IPS DF 6.9 (cell line): ENCODE measurements at regions not wholly inside any gene's neighbourhood (a gene's known extent, or its start where the extent isn't known, plus 50 kb on each side); places are given as distances from the start of the nearest gene placed in this dataset.

ENCODE experiments used
- DNase-seq: peaks from one replicate; pipeline ENCODE4 v3.0.0-alpha.2; 2013; ENCODE audit warnings: low read depth, low spot score
- H3K27ac ChIP-seq: one replicate; pipeline ENCODE4 v1.5.1; 2013; ENCODE audit warnings: low read length, control low read depth
- H3K27me3 ChIP-seq: 2 replicates; pipeline ENCODE4 v1.6.1; 2013; ENCODE audit warnings: mild to moderate bottlenecking, low read length; ENCODE audit not compliant: control insufficient read depth, insufficient read depth
- H3K36me3 ChIP-seq: 2 replicates; pipeline ENCODE4 v1.6.1; 2013; ENCODE audit warnings: low read length; ENCODE audit not compliant: control insufficient read depth, insufficient read depth
- H3K4me1 ChIP-seq: 2 replicates; pipeline ENCODE4 v1.6.1; 2013; ENCODE audit warnings: low read length; ENCODE audit not compliant: control insufficient read depth, insufficient read depth
- H3K4me3 ChIP-seq: 2 replicates; pipeline ENCODE4 v1.5.1; 2013; ENCODE audit warnings: mild to moderate bottlenecking, low read length
- H3K9me3 ChIP-seq: 2 replicates; pipeline ENCODE4 v1.6.1; 2013; ENCODE audit warnings: low read length, inconsistent platforms; ENCODE audit not compliant: control insufficient read depth, insufficient read depth
- WGBS: extraction: QIAGEN DNeasy Blood & Tissue Kit; methylation state at CpG from one replicate; pipeline ENCODE4 v1.1.7; 2013; ENCODE audit warnings: mixed read lengths, missing lambda C conversion rate; ENCODE audit not compliant: insufficient read length, insufficient coverage; 5-methylcytosine and 5-hydroxymethylcytosine counted together

DNA sequence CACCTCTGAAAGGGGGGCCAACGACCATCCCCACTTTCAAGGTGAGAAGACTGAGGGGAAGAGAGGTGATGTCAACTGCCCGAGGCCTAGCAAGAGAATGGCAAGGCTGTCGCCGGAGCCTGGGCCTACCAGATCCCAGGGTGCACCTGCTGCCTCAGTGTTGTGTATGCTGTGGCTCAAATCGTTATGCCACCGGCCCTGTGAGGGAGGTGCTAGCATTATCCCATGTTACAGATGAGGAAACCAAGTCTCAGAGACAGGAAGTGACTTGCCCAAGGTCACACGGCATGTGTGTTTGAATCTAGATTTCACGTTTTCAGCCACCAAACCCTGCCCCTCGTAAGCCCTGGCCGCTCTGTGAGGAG lies 152.5 kb downstream of the CEBPB start:
- no CpG with 5 or more reads among the region's 10 CpGs for WGBS
- H3K36me3 ChIP-seq = no peaks in the 10 kb centered on the region

GRCh38 chr20:50343490-50344179 lies 153.0 kb downstream of the CEBPB start:
- no peaks in the 10 kb centered on the region for H3K9me3 ChIP-seq
- DNase-seq = no peak
- no peak overlapping the region for H3K4me3 ChIP-seq
- no peak overlapping the region for H3K27ac ChIP-seq
- H3K27me3 ChIP-seq = no peaks in the 10 kb centered on the region
- WGBS = no CpG with 5 or more reads among the region's 25 CpGs
- H3K4me1 ChIP-seq = no peaks in the 10 kb centered on the region
- H3K36me3 ChIP-seq = no peaks in the 10 kb centered on the region

More for the DNA sequence above, 152.5 kb downstream of the CEBPB start:
- Histone ChIP-seq H3K27ac (no peak overlapping the region), H3K27me3 (no peaks in the 10 kb centered on the region), H3K9me3 (no peaks in the 10 kb centered on the region), H3K4me1 (no peaks in the 10 kb centered on the region), H3K4me3 (no peak overlapping the region)
- DNase-seq = no peak

DNA sequence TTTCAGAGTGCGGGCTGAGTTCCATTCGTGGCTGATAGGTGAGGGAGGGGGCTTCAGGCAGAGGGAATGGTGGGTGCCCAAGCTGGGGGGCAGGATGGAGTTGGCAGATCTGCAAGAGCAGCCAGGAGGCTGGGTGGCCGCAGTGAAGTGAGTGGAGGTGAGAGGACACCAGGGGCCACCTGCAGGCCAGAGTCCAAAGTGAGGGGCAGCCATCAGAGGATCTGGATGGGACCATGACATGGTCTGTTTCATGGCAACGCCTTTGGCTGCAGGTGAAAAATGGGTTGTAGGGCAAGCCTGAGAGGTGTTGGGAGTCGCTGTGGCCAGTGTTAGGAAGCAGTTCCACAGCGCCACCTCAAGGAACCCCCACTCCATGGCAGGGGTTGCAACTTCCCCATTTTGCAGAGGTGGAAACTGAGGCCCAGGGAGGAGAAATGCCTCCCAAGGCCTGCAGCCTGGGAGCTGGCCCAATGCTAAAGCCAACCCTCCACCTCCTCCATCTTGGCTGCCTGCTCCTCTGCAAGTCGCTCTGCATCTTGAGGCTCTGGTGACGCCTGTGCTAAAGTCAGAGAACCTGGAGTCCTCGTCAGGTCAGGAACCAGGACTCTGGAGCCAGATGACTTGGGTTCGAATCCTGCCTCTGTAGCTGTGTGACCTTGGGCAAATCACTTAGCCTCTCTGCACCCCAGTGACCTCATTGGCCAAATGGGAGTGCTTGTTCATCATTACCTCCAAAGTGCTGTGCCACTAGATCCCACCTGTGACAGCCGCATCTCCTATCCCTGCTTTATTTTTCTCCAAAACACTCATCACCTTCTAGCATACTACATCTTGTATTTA lies 153.8 kb downstream of the CEBPB start:
- no peak for DNase-seq
- H3K4me3 ChIP-seq = no peak overlapping the region
- no peaks in the 10 kb centered on the region for H3K9me3 ChIP-seq
- H3K36me3 ChIP-seq = no peaks in the 10 kb centered on the region
- no CpG with 5 or more reads among the region's 11 CpGs for WGBS
- H3K4me1 ChIP-seq = no peaks in the 10 kb centered on the region
- no peak overlapping the region for H3K27ac ChIP-seq
- H3K27me3 ChIP-seq = no peaks in the 10 kb centered on the region

- H3K36me3 ChIP-seq = no peaks in the 10 kb centered on the region
- no peak for DNase-seq
- no peak overlapping the region for H3K27ac ChIP-seq
- H3K27me3 ChIP-seq = no peaks in the 10 kb centered on the region
- WGBS = no CpG with 5 or more reads among the region's 6 CpGs
- H3K9me3 ChIP-seq = no peaks in the 10 kb centered on the region
- no peaks in the 10 kb centered on the region for H3K4me1 ChIP-seq
- H3K4me3 ChIP-seq = no peak overlapping the region
These were observed 155.2 kb downstream of the CEBPB start for GRCh38 chr20:50345712-50346373.

DNA sequence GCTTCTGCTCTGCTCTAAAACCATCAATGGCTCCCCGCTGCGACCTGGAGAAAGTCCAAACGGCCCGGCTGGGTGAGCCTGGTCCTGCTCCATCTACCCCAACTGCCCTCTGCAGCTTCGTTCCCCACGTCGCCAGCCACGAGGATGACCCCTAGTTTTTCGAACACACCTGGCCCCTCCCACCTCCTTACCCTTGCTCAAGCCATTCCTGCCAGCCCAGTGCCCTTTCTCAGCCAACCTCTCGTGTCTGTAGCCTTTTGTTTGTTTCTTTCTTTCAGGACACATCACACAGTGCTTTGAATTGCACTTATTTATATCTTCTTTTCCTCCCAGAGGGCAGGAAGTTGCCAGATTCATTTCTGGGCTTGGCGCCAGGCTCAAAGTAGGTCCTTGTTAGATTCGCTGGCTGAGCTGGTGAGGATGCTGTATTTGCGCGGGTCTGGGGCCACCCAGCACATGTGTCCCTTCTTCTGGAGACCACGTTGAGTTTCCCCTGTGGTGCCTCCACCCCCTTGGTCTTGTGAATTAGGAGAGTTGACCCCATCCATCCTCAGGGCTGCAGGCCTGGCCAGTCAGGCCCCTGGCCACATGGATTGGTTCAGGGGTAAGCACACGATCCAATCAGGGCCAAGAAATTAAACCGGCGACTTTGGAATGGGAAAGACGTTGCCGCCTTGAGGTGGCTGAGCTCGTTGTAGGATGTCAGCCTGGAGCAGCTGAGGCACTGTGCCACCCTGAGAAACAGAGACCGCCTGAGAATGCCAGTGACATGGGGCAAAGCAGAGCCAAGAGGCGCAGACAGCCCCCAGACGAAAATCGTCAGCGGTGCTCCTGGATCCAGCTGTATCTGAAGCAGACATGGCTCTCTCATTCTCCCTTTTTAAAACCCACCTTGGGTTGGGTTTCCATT lies 156.0 kb downstream of the CEBPB start:
- Histone ChIP-seq H3K4me3 (no peak overlapping the region), H3K4me1 (no peaks in the 10 kb centered on the region), H3K27me3 (no peaks in the 10 kb centered on the region), H3K36me3 (no peaks in the 10 kb centered on the region), H3K27ac (no peak overlapping the region), H3K9me3 (no peaks in the 10 kb centered on the region)
- DNase-seq = no peak
- WGBS = no CpG with 5 or more reads among the region's 26 CpGs

GRCh38 chr20:50347284-50348063 lies 156.8 kb downstream of the CEBPB start:
- no CpG with 5 or more reads among the region's 13 CpGs for WGBS
- Histone ChIP-seq H3K4me3 (no peak overlapping the region), H3K9me3 (no peaks in the 10 kb centered on the region), H3K4me1 (no peaks in the 10 kb centered on the region), H3K36me3 (no peaks in the 10 kb centered on the region), H3K27ac (no peak overlapping the region), H3K27me3 (no peaks in the 10 kb centered on the region)
- no peak for DNase-seq

DNA sequence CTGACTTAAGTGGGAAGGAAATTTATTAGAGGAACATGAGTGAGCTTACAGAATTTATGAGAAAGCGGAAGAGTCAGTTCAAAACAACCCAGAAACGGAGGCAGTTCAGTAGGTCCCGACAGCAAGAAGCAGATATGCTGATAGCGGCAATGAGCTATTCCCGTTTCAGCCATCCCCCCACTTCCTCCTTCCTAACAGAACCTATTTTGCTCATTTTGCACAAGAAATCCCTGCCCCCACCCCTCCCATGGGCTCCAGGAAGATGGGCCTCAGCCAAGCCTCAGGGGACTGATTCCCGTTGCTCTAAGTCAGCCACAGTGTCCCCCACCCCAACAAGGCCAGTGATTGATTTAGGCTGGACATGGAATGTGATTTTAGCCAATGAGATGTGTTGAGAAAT lies 157.5 kb downstream of the CEBPB start:
- no peak for DNase-seq
- Histone ChIP-seq H3K9me3 (no peaks in the 10 kb centered on the region), H3K4me3 (no peak overlapping the region), H3K36me3 (no peaks in the 10 kb centered on the region), H3K27me3 (no peaks in the 10 kb centered on the region), H3K4me1 (no peaks in the 10 kb centered on the region), H3K27ac (no peak overlapping the region)
- no CpG with 5 or more reads among the region's 6 CpGs for WGBS

GRCh38 chr20:50350510-50351249 lies 159.5 kb upstream of the PTPN1 start:
- no peak for DNase-seq
- no peak overlapping the region for H3K4me3 ChIP-seq
- no peaks in the 10 kb centered on the region for H3K4me1 ChIP-seq
- no peak overlapping the region for H3K27ac ChIP-seq
- H3K27me3 ChIP-seq = no peaks in the 10 kb centered on the region
- H3K36me3 ChIP-seq = no peaks in the 10 kb centered on the region
- WGBS = no CpG with 5 or more reads among the region's 16 CpGs
- no peaks in the 10 kb centered on the region for H3K9me3 ChIP-seq

DNA sequence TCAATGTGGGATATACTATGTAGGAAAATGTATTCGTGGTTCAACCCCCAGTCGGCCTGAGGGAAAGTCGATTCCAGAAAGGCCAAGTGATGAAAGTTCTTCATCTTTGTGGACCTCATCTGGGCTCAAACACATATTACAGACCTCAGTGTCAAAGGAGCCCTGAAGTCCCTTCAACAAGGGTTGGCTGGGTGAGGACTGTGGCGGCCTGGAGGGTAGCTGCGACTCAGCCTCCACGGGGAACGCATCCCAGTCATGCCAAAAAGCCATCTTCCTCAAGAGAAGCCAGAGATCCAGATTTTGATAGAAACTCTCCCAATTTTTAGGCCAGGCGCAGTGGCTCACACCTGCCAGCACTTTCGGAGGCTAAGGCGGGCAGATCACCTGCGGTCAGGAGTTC lies 158.6 kb upstream of the PTPN1 start:
- no CpG with 5 or more reads among the region's 11 CpGs for WGBS
- DNase-seq = no peak
- H3K27ac ChIP-seq = no peak overlapping the region

More for the DNA sequence above, 158.6 kb upstream of the PTPN1 start:
- Histone ChIP-seq H3K4me1 (no peaks in the 10 kb centered on the region), H3K27me3 (no peaks in the 10 kb centered on the region), H3K36me3 (no peaks in the 10 kb centered on the region), H3K4me3 (no peak overlapping the region), H3K9me3 (no peaks in the 10 kb centered on the region)
